CD14-positive monocyte (primary cell): ENCODE measurements at regions not wholly inside any gene's neighbourhood (a gene's known extent, or its start where the extent isn't known, plus 50 kb on each side); places are given as distances from the start of the nearest gene placed in this dataset.

Source experiments
- DNase-seq, 3 donors: peaks; one replicate each; pipeline ENCODE4 v3.0.0-alpha.2; 2011 to 2022
- H2AFZ ChIP-seq: 2 replicates; pipeline ENCODE4 v1.6.0; 2012; ENCODE audit warnings: mild to moderate bottlenecking, low read depth, low read length, inconsistent platforms; ENCODE audit not compliant: insufficient read depth, poor library complexity, severe bottlenecking
- H3K27ac ChIP-seq, 2 donors: 1 replicate in 1 of 2; 2 replicates in 1 of 2; pipeline ENCODE4 v1.5.1; 2012 to 2013; ENCODE audit warnings: low read length in 2 of 2, control low read depth in 1 of 2, inconsistent platforms in 1 of 2, low read depth in 1 of 2, mild to moderate bottlenecking in 1 of 2
- H3K27me3 ChIP-seq, 2 donors: one replicate each; pipeline versions ENCODE4 v1.6.0 to v1.6.1; 2011 to 2013; ENCODE audit warnings: low read length in 2 of 2; ENCODE audit not compliant: control insufficient read depth in 2 of 2, insufficient read depth in 2 of 2
- H3K36me3 ChIP-seq, 2 donors: replicated peaks in 1 of 2; 1 replicate in 1 of 2; 2 replicates in 1 of 2; pipeline versions ENCODE4 v1.5.1 to v1.6.1; 2012 to 2013; ENCODE audit warnings: low read length in 2 of 2, control low read depth in 1 of 2, inconsistent platforms in 1 of 2, mild to moderate bottlenecking in 1 of 2; ENCODE audit not compliant: insufficient read depth in 2 of 2, control insufficient read depth in 1 of 2
- H3K4me1 ChIP-seq, 2 donors: 1 replicate in 1 of 2; 2 replicates in 1 of 2; pipeline versions ENCODE4 v1.5.1 to v1.6.1; 2012 to 2013; ENCODE audit warnings: low read length in 2 of 2, control low read depth in 1 of 2, inconsistent platforms in 1 of 2, mild to moderate bottlenecking in 1 of 2, moderate library complexity in 1 of 2; ENCODE audit not compliant: insufficient read depth in 2 of 2, control insufficient read depth in 1 of 2
- H3K4me2 ChIP-seq: replicated peaks from 2 replicates; pipeline ENCODE3; 2012; ENCODE audit warnings: low read length, moderate library complexity, mild to moderate bottlenecking; ENCODE audit not compliant: poor library complexity, severe bottlenecking; ENCODE audit errors: extremely low read depth
- H3K4me3 ChIP-seq, 3 experiments: fragments of 200-600 bp in 1 of 3; sonication (generic) in 1 of 3; replicated peaks in 1 of 3; 1 replicate in 2 of 3; 2 replicates in 1 of 3; pipeline ENCODE4 v1.5.1; 2011 to 2013; ENCODE audit warnings: low read length in 3 of 3, mild to moderate bottlenecking in 3 of 3, control low read depth in 2 of 3, low read depth in 2 of 3, inconsistent platforms in 1 of 3, moderate library complexity in 1 of 3
- H3K79me2 ChIP-seq: 2 replicates; pipeline ENCODE4 v1.6.0; 2012; ENCODE audit warnings: mild to moderate bottlenecking, control low read depth, inconsistent platforms, low read length, moderate library complexity; ENCODE audit not compliant: insufficient read depth
- H3K9ac ChIP-seq: 2 replicates; pipeline ENCODE4 v1.6.0; 2017; ENCODE audit warnings: low read length, mild to moderate bottlenecking; ENCODE audit not compliant: insufficient read depth, poor library complexity, severe bottlenecking
- H3K9me3 ChIP-seq, 2 donors: replicated peaks in 1 of 2; 1 replicate in 1 of 2; 2 replicates in 1 of 2; pipeline versions ENCODE4 v1.5.1 to v1.6.1; 2012 to 2013; ENCODE audit warnings: low read length in 2 of 2, control low read depth in 1 of 2; ENCODE audit not compliant: control insufficient read depth in 1 of 2, insufficient read depth in 1 of 2
- H4K20me1 ChIP-seq: 2 replicates; pipeline ENCODE4 v1.6.0; 2012; ENCODE audit warnings: mild to moderate bottlenecking, low read length, control low read depth, moderate library complexity; ENCODE audit not compliant: insufficient read depth
- H3K27ac Mint-ChIP-seq, 7 donors: one replicate each; pipeline ENCODE4 v1.8.0; 2020; ENCODE audit warnings: mild to moderate bottlenecking in 7 of 7, mixed read lengths in 7 of 7, moderate library complexity in 6 of 7, inconsistent platforms in 2 of 7
- H3K27me3 Mint-ChIP-seq, 3 donors: one replicate each; pipeline ENCODE4 v1.8.0; 2021 to 2022; ENCODE audit warnings: low read depth in 3 of 3, mild to moderate bottlenecking in 3 of 3, mixed read lengths in 3 of 3, moderate library complexity in 3 of 3, inconsistent platforms in 1 of 3
- H3K36me3 Mint-ChIP-seq, 2 donors: one replicate each; pipeline ENCODE4 v1.8.0; 2020; ENCODE audit warnings: mixed read lengths in 2 of 2, inconsistent platforms in 1 of 2, mild to moderate bottlenecking in 1 of 2
- H3K4me1 Mint-ChIP-seq: one replicate; pipeline ENCODE4 v1.8.0; 2020; ENCODE audit warnings: mild to moderate bottlenecking, mixed read lengths
- H3K4me3 Mint-ChIP-seq, 2 donors: one replicate each; pipeline ENCODE4 v1.8.0; 2020; ENCODE audit warnings: mild to moderate bottlenecking in 2 of 2, mixed read lengths in 2 of 2, moderate library complexity in 1 of 2
- H3K9me3 Mint-ChIP-seq, 7 donors: one replicate each; pipeline ENCODE4 v1.8.0; 2020 to 2022; ENCODE audit warnings: mixed read lengths in 7 of 7, mild to moderate bottlenecking in 6 of 7, moderate library complexity in 6 of 7, inconsistent platforms in 2 of 7
- WGBS: methylation state at CpG from one replicate; pipeline ENCODE4 v1.1.5; 2013; ENCODE audit warnings: missing lambda C conversion rate; ENCODE audit not compliant: insufficient coverage; 5-methylcytosine and 5-hydroxymethylcytosine counted together
- intact Hi-C, 2 donors: fragments of 100-400 bp; cut with micrococcal nuclease; formaldehyde crosslinking; loops; one replicate each; pipeline versions ENCODE4 v1.15.0 to v1.15.1; 2023
- TF ChIP-seq, protein P1 (sequence below): fragments of 200-600 bp; IDR thresholded peaks from one replicate; pipeline ENCODE4 v1.8.0; 2022; ENCODE audit warnings: antibody characterized with exemption, mild to moderate bottlenecking

DNA sequence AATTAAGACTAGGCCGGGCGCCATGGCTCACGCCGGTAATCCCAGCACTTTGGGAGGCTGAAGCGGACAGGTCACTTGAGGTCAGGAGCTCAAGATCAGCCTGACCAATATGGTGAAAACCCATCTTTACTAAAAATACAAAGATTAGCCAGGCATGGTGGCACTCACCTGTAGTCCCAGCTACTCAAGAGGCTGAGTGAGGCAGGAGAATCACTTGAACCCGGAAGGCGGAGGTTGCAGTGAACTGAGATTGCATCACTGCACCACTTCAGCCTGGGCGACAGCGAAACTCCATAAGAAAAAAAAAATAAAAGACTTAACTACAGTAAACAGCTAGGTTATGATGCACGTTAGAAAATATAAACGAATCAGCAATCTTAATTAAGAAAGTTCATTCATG, 216.0 kb upstream of the TEX13C start:
- Histone ChIP-seq H3K27me3 (no peaks in the 10 kb centered on the region), H3K4me2 (no peak overlapping the region), H3K79me2 (no peaks in the 10 kb centered on the region), H3K4me1 (no peaks in the 10 kb centered on the region), H4K20me1 (no peaks in the 10 kb centered on the region), H3K27ac (no peak overlapping the region), H2AFZ (no peak overlapping the region), H3K4me3 (no peak overlapping the region), H3K9me3 (no peaks in the 10 kb centered on the region), H3K9ac (no peak overlapping the region), H3K36me3 (no peaks in the 10 kb centered on the region)
- Mint-ChIP-seq H3K4me3 (no peak overlapping the region), H3K9me3 (peaks cover 0 to 2% (median 0%) of the 10 kb centered on the region in 7 donors), H3K27me3 (no peaks in the 10 kb centered on the region), H3K27ac (no peak overlapping the region), H3K36me3 (no peaks in the 10 kb centered on the region), H3K4me1 (no peaks in the 10 kb centered on the region)
- intact Hi-C loops, result no loop called here
- DNase-seq, result no peak
- TF ChIP-seq, protein P1, sequence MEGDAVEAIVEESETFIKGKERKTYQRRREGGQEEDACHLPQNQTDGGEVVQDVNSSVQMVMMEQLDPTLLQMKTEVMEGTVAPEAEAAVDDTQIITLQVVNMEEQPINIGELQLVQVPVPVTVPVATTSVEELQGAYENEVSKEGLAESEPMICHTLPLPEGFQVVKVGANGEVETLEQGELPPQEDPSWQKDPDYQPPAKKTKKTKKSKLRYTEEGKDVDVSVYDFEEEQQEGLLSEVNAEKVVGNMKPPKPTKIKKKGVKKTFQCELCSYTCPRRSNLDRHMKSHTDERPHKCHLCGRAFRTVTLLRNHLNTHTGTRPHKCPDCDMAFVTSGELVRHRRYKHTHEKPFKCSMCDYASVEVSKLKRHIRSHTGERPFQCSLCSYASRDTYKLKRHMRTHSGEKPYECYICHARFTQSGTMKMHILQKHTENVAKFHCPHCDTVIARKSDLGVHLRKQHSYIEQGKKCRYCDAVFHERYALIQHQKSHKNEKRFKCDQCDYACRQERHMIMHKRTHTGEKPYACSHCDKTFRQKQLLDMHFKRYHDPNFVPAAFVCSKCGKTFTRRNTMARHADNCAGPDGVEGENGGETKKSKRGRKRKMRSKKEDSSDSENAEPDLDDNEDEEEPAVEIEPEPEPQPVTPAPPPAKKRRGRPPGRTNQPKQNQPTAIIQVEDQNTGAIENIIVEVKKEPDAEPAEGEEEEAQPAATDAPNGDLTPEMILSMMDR, result no peak
- no CpG with 5 or more reads among the region's 11 CpGs for WGBS

DNA sequence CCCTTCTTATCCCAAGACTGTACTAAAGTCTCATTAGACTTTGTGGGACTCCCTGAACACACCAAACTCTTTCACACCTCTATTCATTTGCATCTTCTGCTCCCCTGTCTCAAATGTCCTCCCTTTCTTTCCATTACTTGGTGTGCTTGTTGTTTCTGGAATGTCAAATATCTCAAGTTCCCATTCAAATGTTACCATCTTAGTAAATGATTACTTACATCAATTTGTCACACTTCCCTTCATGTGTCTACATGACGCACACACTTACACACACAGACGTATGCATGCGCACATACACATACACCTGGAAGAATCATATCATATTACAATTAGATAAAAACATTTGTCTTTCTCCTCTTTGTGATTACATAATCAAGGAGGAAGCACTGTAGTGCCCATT, 210.8 kb upstream of the TEX13C start:
- H3K79me2 ChIP-seq, result no peaks in the 10 kb centered on the region
- H3K9me3 ChIP-seq, result no peaks in the 10 kb centered on the region
- no peaks in the 10 kb centered on the region for H3K36me3 ChIP-seq
- H3K27ac ChIP-seq, result no peak overlapping the region
- H3K4me2 ChIP-seq, result no peak overlapping the region
- Mint-ChIP-seq H3K4me3 (no peak overlapping the region), H3K9me3 (peaks cover 0 to 6% (median 0%) of the 10 kb centered on the region in 7 donors), H3K4me1 (no peaks in the 10 kb centered on the region), H3K27ac (no peak overlapping the region), H3K36me3 (no peaks in the 10 kb centered on the region), H3K27me3 (no peaks in the 10 kb centered on the region)
- WGBS, result no CpG with 5 or more reads among the region's 3 CpGs
- no peak for DNase-seq
- TF ChIP-seq, protein P1, result no peak
- intact Hi-C loops, result no loop called here
- no peak overlapping the region for H3K4me3 ChIP-seq
- H3K9ac ChIP-seq, result no peak overlapping the region
- no peak overlapping the region for H2AFZ ChIP-seq
- H4K20me1 ChIP-seq, result no peaks in the 10 kb centered on the region
- H3K4me1 ChIP-seq, result no peaks in the 10 kb centered on the region
- H3K27me3 ChIP-seq, result no peaks in the 10 kb centered on the region
